Mammary epithelial cell (primary cell): ENCODE measurements at regions not wholly inside any gene's neighbourhood (a gene's known extent, or its start where the extent isn't known, plus 50 kb on each side); places are given as distances from the start of the nearest gene placed in this dataset.

Experiments
- EZH2 ChIP-seq: IDR thresholded peaks from 2 replicates; pipeline ENCODE4 v1.6.1; 2012; ENCODE audit warnings: low read length, inconsistent platforms, borderline replicate concordance
- TF ChIP-seq, protein P1 (sequence below), 2 donors: IDR thresholded peaks in 1 of 2; conservative IDR thresholded peaks in 1 of 2; 2 replicates each; pipeline ENCODE4 v1.5.1; 2011 to 2012; ENCODE audit warnings: inconsistent platforms in 2 of 2, low read length in 2 of 2, mild to moderate bottlenecking in 2 of 2, control low read depth in 1 of 2, low read depth in 1 of 2; ENCODE audit not compliant: insufficient read depth in 1 of 2; ENCODE audit errors: extremely low read depth in 1 of 2

DNA sequence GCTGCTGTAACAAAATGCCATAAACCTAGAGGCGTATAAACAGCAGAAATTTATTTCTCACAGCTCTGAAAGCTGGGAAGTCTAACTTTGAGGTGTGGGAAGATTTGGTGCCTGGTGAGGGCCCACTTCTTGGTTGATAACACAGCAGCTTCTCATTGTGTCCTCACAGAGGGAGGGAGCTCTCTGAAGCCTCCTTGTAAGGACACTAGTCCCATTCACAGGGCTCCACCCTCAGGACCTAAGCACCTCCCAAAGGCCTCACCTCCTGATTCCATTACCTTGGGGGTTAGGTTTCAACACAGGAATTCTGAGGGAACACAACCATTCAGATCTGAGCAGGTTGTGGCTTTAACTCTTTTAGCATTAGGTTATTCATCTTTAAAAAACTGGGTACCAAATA is 380.3 kb upstream of the ATP10A start:
- TF ChIP-seq EZH2: no peak
- TF ChIP-seq, protein P1, sequence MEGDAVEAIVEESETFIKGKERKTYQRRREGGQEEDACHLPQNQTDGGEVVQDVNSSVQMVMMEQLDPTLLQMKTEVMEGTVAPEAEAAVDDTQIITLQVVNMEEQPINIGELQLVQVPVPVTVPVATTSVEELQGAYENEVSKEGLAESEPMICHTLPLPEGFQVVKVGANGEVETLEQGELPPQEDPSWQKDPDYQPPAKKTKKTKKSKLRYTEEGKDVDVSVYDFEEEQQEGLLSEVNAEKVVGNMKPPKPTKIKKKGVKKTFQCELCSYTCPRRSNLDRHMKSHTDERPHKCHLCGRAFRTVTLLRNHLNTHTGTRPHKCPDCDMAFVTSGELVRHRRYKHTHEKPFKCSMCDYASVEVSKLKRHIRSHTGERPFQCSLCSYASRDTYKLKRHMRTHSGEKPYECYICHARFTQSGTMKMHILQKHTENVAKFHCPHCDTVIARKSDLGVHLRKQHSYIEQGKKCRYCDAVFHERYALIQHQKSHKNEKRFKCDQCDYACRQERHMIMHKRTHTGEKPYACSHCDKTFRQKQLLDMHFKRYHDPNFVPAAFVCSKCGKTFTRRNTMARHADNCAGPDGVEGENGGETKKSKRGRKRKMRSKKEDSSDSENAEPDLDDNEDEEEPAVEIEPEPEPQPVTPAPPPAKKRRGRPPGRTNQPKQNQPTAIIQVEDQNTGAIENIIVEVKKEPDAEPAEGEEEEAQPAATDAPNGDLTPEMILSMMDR (conservative IDR thresholded peaks at IDR 0.05 in 1 of 2, IDR thresholded peaks at IDR 0.05 in 1 of 2; ENCODE audit: extremely low read depth in 1 of 2, insufficient read depth in 1 of 2, low read depth in 1 of 2, low read length in 2 of 2): no peak
